G401.6 (cell line): ENCODE measurements at regions not wholly inside any gene's neighbourhood (a gene's known extent, or its start where the extent isn't known, plus 50 kb on each side); places are given as distances from the start of the nearest gene placed in this dataset.
"Not testable (repeated sequence)": the region's sequence is repeated elsewhere in the genome, so short reads cannot be mapped to it uniquely, and the experiment has no call there.

Source experiments
- FAIRE-seq: peaks from 2 replicates; lab custom pipeline; 2012; peaks lifted over from hg19 to GRCh38; lab: Jason Lieb, UNC

DNA sequence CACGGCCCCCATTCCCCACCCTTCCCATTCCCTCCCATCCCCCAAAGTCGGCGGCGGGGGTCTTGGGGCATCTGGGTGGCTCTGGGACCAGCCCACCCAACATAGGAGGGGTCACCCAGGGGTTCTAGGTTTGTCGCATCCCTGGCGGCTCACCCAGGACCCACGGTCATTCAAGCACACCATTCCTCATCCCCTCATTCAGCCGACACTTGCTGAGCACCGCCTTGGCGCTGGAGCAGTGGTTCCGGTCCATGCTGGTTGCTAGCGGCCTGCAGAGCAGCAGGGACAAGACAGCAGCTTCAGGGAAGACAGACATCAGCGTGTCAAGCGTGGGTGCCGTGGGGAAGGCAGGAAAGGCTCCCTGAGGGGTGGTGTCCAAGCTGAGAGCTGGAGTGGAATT is 50.5 kb upstream of the OTOS start:
- no peak for FAIRE-seq

DNA sequence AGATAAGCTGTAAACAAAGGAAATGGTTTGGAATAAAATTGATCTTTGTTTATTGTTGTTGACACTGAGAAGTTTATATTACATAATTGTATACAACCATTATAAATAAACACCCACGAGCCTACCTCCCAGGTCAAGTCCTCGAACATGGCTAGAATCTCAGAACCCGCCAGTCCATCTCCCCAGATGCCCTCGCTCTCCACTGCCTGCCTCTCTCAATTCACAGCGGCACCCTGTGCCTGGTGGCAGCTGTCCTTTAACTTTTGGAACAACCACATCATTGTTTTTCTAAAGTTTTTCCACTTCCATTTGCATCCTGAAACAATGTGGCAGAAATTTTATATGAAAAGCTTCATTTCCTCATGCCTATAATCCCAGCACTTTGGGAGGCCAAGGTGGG is 52.2 kb upstream of the OTOS start:
- no peak for FAIRE-seq

- not testable (repeated sequence) for FAIRE-seq
Measured at GRCh38 chr2:240194341-240194762, 53.9 kb upstream of the OTOS start.

DNA sequence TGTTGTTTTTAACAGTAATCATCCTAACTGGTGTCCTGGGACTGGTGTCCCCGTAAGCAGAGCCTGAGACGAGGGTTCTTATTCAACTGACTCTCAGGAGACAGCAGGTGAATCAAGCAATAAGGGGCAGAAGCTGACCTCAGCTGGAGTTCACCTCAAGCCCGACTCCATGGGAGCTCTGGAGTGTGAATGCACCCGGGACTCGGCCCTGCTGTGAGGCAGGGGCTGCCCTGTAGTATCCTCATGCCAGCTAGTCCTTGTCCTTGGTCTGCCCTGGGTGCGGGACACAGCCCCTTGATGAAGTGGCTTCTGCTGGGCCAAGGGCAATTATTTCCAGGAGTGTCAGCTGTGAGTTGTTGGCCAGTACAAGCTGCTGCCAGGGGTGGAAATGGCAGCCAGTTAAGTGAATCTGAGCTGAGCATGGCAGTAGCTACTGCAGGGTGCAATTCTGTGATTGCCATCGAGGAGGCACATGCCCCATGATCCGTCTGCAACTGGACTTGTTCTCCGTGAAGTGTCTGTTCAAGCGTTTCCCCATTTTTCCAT is 54.9 kb upstream of the OTOS start:
- FAIRE-seq, result no peak

DNA sequence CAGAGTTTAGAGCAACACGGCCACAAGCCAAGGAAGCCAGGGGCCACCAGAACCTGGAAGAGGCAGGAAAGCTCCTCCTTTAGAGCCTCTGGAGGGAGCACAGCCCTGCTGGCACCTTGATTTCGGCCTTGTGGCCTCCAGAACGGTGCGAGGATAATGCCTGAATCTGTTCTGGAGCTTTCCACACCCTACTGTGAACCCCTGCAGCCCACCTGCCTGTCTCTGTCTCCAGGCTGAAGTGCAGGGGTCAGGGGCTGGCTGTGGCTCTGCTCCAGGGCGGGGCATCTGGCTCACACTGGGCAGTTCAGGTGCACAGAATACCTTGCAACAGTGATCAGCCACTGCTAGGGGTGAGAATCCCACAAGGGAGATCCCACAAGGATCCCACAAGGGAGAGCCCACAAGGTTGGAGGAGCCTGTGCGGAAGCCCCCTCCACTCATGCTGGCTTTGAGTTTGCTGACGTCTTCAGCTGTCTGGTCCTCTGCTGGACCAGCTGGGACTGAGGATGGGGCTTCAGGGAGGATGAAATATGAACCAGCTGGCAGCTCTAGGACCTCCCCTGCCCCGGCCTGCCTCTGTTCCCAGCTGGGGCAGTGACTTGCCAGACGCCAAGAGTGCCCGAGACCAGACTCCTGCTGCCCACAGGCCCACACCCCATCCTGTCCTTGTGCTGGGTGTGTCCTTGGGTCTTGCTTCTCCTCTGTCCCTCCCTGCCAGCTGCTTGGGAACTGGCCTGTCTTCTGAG is 56.4 kb upstream of the OTOS start:
- no peak for FAIRE-seq

- FAIRE-seq, result no peak
Measured at GRCh38 chr2:240197462-240198139, 57.1 kb upstream of the OTOS start.

- FAIRE-seq, result no peak
Measured at GRCh38 chr2:240198226-240198625, 57.8 kb upstream of the OTOS start.

DNA sequence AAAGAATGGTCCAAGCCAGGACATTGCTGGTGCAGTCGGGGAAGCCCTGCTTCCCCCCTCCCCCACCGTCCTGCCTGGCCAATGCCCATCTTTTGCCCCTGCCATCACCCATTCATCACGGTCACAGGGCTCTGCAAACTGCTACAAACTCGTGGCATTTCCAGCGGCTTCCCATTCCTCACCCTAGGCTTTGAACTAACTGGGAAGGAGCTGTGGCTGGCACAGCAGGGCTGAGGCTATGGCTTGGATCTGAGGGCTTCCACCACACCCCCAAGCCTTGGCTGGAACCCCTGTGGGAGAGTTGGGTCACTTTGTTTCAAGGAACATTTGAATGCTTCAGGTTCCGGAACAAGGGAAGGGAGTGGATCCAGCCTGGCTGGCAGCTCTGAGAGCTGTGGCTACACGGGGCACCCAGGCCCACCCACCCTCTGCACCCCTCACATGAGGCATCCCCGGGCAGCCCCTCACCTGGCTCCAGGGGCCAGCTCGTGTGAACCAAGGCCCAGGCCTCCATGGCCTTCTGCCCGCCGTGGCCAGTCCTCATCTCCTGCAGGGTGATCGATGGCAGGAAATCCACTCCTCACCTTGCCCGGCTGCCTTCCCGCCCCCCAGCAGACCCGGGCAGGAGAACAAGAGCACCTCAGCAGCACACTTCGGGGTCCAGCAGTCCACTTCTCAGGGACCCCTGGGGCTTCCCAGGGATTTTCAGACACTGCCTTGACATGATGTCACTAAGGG is 58.8 kb upstream of the OTOS start:
- no peak for FAIRE-seq

DNA sequence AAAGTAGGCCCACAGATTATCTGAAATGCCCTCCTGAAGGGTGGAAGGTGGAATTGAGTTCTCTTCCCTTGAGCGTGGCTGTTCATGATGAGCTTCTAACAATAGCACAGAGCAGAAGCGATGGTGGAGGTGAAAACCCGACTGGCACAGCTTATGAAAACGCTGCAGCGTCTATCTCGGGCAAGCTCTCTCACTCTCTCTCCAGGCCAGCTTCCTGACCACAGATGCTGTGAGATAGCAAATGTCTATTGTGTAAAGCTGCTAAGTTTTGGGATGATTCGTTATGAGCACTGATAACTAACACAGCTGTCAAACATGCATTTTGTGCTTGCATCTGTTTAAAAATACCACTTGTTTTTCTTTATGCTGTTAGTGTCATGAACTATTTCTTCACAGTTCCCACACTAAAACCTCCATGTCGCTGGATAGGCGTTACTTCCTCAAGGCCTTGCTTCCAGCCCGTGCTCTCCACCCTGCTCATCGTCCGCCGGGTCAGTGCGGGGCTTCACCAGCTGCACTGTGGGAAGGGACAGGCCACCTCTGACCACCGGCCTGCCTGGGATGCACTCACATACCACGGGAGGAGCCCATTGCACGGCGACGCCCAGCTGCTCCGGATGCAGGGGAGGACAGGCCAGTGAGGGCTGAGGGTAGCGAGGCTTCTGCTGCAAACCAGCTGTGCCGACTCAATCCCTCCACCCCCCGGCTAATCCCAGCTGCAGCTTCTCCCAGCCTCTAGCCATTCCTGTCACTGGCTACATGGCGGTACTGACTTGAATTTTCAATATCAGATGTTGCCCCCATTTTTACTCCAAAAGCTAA is 60.0 kb upstream of the OTOS start:
- FAIRE-seq, result no peak

DNA sequence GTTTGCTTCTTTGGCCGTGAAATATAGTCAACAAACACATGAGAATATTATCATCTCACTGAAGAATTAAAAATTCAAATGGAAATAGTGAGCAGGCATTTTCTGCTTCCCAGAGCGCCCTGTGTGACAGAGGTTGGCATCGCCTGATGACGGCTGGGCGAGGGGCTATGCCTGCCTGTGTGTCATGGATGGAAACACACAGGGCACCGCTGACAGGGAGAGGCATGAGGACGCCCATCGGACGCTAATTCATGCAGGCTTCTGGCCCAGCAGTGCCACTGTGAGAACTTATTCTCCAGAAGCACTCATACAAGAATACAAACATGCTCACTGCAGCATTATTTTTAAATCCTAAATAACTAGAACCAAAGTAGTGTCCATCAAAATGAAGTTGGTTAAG is 61.4 kb upstream of the OTOS start:
- no peak for FAIRE-seq

- FAIRE-seq, result no peak
Measured at GRCh38 chr2:240202586-240202985, 62.1 kb upstream of the OTOS start.

DNA sequence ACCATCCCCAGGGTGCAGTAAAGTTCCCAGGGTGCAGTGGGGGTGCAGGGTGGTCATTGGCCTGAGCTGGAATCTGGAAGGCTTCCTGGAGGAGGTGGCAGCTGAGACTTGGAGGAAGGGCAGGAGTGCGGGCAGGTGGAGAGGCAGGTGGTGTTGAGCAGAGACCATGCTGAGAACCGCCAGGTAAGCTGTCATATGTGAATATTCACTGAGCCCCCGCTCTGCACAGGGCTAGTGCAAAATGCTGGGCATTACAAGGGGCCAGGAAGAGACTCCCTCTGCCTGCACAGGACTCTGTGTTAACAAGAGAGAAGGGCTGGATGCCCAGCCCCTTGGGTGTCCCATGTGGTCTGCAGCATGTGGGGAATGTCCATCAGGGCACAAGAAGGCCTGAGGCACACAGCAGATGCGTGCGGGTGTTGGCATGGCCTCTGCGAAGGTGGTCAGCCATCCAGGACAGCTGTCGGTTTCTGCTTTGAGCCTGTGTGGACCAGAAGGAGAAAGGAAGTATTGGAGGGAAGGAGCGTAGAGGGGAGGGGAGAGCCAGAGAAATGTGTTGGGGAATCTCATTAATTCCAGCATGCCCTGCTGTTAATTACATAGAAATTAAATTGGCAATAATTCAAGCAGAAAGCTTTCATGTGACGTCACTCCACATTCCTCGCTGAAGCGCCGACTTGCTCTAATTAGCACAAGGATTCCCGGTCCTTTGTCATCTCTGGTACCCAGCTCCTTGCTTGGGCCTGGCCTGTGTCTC is 62.8 kb upstream of the OTOS start:
- FAIRE-seq, result no peak

DNA sequence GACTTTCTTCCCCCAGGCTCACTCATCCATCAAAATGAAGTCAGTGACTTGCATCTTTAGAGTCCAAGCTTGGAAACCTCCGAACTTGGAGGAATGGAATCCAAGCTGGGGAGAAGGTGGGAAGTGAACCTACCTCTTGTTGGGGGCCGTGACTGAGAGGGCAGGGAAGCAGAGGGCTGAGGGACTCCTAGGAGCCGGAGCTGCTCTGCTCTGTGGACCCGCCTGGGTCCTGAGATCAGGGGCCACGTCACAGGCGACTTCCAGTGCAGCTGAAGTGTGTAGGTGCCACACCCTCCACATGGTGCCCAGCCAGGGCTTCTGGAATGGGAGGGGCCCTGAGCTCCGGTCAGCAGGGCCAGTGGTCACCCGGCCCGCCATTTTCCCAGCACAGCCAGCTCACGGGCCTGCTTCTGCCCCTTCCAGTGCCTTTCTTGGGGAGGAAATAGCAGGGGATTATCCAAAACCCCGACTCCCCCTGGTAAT is 63.4 kb upstream of the OTOS start:
- FAIRE-seq, result no peak

GRCh38 chr2:240204431-240205276 is 64.2 kb upstream of the OTOS start:
- FAIRE-seq, result no peak

- FAIRE-seq, result no peak
Measured at GRCh38 chr2:240205348-240205747, 64.9 kb upstream of the OTOS start.

DNA sequence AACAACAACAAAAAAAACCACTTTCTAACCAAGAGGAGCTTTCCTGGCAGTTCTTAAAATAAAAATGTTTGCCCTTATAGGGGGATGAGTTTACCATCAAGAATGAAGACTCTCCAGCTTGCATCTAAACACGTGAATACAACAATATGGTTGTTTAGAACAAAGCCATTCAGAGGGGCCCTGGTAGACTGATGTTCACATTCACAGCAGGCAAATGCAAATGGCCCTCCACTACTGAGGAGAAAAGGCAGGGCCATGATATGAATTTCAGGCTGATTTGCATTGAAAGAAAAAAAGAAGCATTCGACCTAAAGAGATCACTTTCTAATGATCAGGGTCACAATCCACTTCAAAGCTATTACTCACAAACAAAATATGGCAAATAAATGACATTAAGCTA is 65.3 kb upstream of the OTOS start:
- no peak for FAIRE-seq

DNA sequence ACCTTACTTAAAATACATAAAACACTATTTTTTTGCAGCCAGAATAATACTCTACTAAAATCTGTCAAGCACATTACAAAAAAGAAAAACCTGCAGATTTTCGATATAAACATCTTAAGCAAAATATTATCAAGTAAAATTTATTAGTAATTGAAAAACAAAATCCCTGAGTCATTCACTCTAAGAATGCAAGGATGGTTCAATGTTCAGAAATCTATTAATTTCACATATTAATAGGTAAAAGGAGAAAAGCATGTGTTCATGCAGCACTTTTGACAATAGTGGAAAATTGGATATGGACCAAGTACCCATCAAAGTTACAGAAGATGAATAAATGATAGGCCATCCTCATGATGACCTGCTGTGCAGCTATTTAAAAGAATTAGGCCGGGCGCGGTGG is 66.2 kb upstream of the OTOS start:
- FAIRE-seq, result no peak

GRCh38 chr2:240207661-240208060 is 67.2 kb upstream of the OTOS start:
- no peak for FAIRE-seq

GRCh38 chr2:240208096-240208495 is 67.6 kb upstream of the OTOS start:
- no peak for FAIRE-seq

GRCh38 chr2:240208631-240209211 is 68.3 kb upstream of the OTOS start:
- FAIRE-seq, result no peak
